Stomach (tissue), 8 donors: ENCODE measurements at regions not wholly inside any gene's neighbourhood (a gene's known extent, or its start where the extent isn't known, plus 50 kb on each side); places are given as distances from the start of the nearest gene placed in this dataset.

Experiments used
- DNase-seq, 2 donors: peaks; one replicate each; pipeline versions ENCODE4 v3.0.0 to v3.0.0-alpha.2; 2013 to 2019
- H3K27ac ChIP-seq, 5 donors: fragments of 200-600 bp in 4 of 5; sonication (generic) in 4 of 5; one replicate each; pipeline ENCODE4 v1.5.1; 2013 to 2019; ENCODE audit warnings: mild to moderate bottlenecking in 1 of 5, moderate library complexity in 1 of 5
- H3K27me3 ChIP-seq, 3 donors: fragments of 200-600 bp; sonication (generic); one replicate each; pipeline ENCODE4 v1.5.1; 2017 to 2019; ENCODE audit warnings: mixed run types in 1 of 3
- H3K36me3 ChIP-seq, 4 donors: fragments of 200-600 bp; sonication (generic); 1 replicate in 3 of 4; 2 replicates in 1 of 4; pipeline ENCODE4 v1.5.1; 2016 to 2019
- H3K4me1 ChIP-seq, 4 donors: fragments of 200-600 bp; sonication (generic); one replicate each; pipeline ENCODE4 v1.5.1; 2016 to 2019
- H3K4me3 ChIP-seq, 4 donors: fragments of 200-600 bp; sonication (generic) in 3 of 4; one replicate each; pipeline ENCODE4 v1.5.1; 2016 to 2019; ENCODE audit warnings: mild to moderate bottlenecking in 1 of 4
- H3K9me3 ChIP-seq, 4 donors: fragments of 200-600 bp; sonication (generic); one replicate each; pipeline ENCODE4 v1.5.1; 2016 to 2019
- EP300 ChIP-seq: sonication (generic); formaldehyde crosslinking; IDR thresholded peaks from one replicate; pipeline ENCODE4 v1.6.1; 2017; ENCODE audit warnings: antibody characterized with exemption
- POLR2A ChIP-seq, 4 donors: fragments of 450-650 bp; IDR thresholded peaks; one replicate each; pipeline ENCODE4 v1.6.1; 2016; ENCODE audit warnings: antibody characterized with exemption in 4 of 4, control low read depth in 2 of 4, mild to moderate bottlenecking in 1 of 4, moderate library complexity in 1 of 4
- POLR2AphosphoS5 ChIP-seq, 3 donors: sonication (generic); formaldehyde crosslinking; IDR thresholded peaks; one replicate each; pipeline ENCODE4 v1.6.1; 2016; ENCODE audit warnings: antibody characterized with exemption in 3 of 3
- WGBS, 5 donors: extraction: QIAGEN DNeasy Blood & Tissue Kit in 3 of 5; methylation state at CpG; one replicate each; pipeline versions ENCODE4 v1.1.5 to v1.1.7; 2013 to 2018; 5-methylcytosine and 5-hydroxymethylcytosine counted together
- intact Hi-C: fragments of 100-400 bp; cut with DNase I; formaldehyde crosslinking; loops from one replicate; pipeline ENCODE4 v1.15.1; 2023; ENCODE audit warnings: low total_unique reads
- TF ChIP-seq, protein P1 (sequence below), 7 experiments: fragments of 450-650 bp in 4 of 7; fragments of 200-600 bp in 3 of 7; sonication (generic) in 3 of 7; IDR thresholded peaks; one replicate each; pipeline ENCODE4 v1.5.1; 2016 to 2019; ENCODE audit warnings: antibody characterized with exemption in 7 of 7, control low read depth in 2 of 7, mild to moderate bottlenecking in 1 of 7
- donor health status: healthy with polysubstance abuse.
- donor health status: Bipolar disorder and iron deficiency.
- donor health status: healthy.

GRCh38 chr3:10635446-10636076 lies 130.2 kb upstream of the ATP2B2 start:
- no peak overlapping the region for H3K27ac ChIP-seq
- peaks cover 0 to 13% (median 0%) of the 10 kb centered on the region in 3 donors for H3K27me3 ChIP-seq
- no peak for DNase-seq
- no peak for TF ChIP-seq POLR2A (IDR thresholded peaks at IDR 0.05)
- TF ChIP-seq, protein P1, sequence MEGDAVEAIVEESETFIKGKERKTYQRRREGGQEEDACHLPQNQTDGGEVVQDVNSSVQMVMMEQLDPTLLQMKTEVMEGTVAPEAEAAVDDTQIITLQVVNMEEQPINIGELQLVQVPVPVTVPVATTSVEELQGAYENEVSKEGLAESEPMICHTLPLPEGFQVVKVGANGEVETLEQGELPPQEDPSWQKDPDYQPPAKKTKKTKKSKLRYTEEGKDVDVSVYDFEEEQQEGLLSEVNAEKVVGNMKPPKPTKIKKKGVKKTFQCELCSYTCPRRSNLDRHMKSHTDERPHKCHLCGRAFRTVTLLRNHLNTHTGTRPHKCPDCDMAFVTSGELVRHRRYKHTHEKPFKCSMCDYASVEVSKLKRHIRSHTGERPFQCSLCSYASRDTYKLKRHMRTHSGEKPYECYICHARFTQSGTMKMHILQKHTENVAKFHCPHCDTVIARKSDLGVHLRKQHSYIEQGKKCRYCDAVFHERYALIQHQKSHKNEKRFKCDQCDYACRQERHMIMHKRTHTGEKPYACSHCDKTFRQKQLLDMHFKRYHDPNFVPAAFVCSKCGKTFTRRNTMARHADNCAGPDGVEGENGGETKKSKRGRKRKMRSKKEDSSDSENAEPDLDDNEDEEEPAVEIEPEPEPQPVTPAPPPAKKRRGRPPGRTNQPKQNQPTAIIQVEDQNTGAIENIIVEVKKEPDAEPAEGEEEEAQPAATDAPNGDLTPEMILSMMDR (IDR thresholded peaks at IDR 0.05), result no peak
- no peak for TF ChIP-seq POLR2AphosphoS5 (IDR thresholded peaks at IDR 0.05)
- TF ChIP-seq EP300, result no peak
- WGBS, 5 donors, result 72 to 87% (median 81%) methylated on average over 5 to 7 of the region's 7 CpGs
- H3K4me1 ChIP-seq, result no peaks in the 10 kb centered on the region
- H3K4me3 ChIP-seq, result no peak overlapping the region
- no peaks in the 10 kb centered on the region for H3K36me3 ChIP-seq
- peaks cover 0 to 34% (median 31%) of the 10 kb centered on the region in 4 donors for H3K9me3 ChIP-seq
- intact Hi-C loops, result no loop called here

- Histone ChIP-seq H3K27ac (no peak overlapping the region), H3K4me1 (no peaks in the 10 kb centered on the region), H3K4me3 (no peak overlapping the region), H3K9me3 (peaks cover 0 to 34% (median 31%) of the 10 kb centered on the region in 4 donors), H3K36me3 (no peaks in the 10 kb centered on the region), H3K27me3 (peaks cover 0 to 17% (median 0%) of the 10 kb centered on the region in 3 donors)
- intact Hi-C loops, result no loop called here
- TF ChIP-seq, protein P1 (IDR thresholded peaks at IDR 0.05), result no peak
- TF ChIP-seq POLR2A (IDR thresholded peaks at IDR 0.05), result no peak
- no peak for TF ChIP-seq EP300
- no peak for TF ChIP-seq POLR2AphosphoS5 (IDR thresholded peaks at IDR 0.05)
- DNase-seq, result no peak
These were observed 132.0 kb upstream of the ATP2B2 start for GRCh38 chr3:10637342-10637741.

- intact Hi-C loops, result no loop called here
- H3K27me3 ChIP-seq, result peaks cover 0 to 28% (median 0%) of the 10 kb centered on the region in 3 donors
- H3K4me3 ChIP-seq, result no peak overlapping the region
- peaks cover 0 to 34% (median 31%) of the 10 kb centered on the region in 4 donors for H3K9me3 ChIP-seq
- H3K36me3 ChIP-seq, result no peaks in the 10 kb centered on the region
- TF ChIP-seq, protein P1 (IDR thresholded peaks at IDR 0.05), result no peak
- TF ChIP-seq POLR2A (IDR thresholded peaks at IDR 0.05) (no peak), EP300 (no peak), POLR2AphosphoS5 (IDR thresholded peaks at IDR 0.05) (no peak)
- no peak for DNase-seq
- H3K4me1 ChIP-seq, result no peaks in the 10 kb centered on the region
- no peak overlapping the region for H3K27ac ChIP-seq
These were observed 133.1 kb upstream of the ATP2B2 start for GRCh38 chr3:10638466-10638865.

GRCh38 chr3:10641760-10642159 lies 136.4 kb upstream of the ATP2B2 start:
- Histone ChIP-seq H3K9me3 (peaks cover 0 to 31% (median 23%) of the 10 kb centered on the region in 4 donors), H3K27ac (no peak overlapping the region), H3K4me3 (no peak overlapping the region), H3K4me1 (no peaks in the 10 kb centered on the region), H3K27me3 (peaks cover 0 to 32% (median 0%) of the 10 kb centered on the region in 3 donors), H3K36me3 (no peaks in the 10 kb centered on the region)
- DNase-seq, result no peak
- 89 to 100% (median 99%) methylated on average over 2 of the region's 2 CpGs for WGBS, 5 donors
- intact Hi-C loops, result no loop called here
- TF ChIP-seq POLR2A (IDR thresholded peaks at IDR 0.05) (no peak), EP300 (no peak), POLR2AphosphoS5 (IDR thresholded peaks at IDR 0.05) (no peak)
- TF ChIP-seq, protein P1 (IDR thresholded peaks at IDR 0.05), result no peak
